ENCODE measurements at regions not wholly inside any gene's neighbourhood (a gene's known extent, or its start where the extent isn't known, plus 50 kb on each side); places are given as distances from the start of the nearest gene placed in this dataset.

DNA sequence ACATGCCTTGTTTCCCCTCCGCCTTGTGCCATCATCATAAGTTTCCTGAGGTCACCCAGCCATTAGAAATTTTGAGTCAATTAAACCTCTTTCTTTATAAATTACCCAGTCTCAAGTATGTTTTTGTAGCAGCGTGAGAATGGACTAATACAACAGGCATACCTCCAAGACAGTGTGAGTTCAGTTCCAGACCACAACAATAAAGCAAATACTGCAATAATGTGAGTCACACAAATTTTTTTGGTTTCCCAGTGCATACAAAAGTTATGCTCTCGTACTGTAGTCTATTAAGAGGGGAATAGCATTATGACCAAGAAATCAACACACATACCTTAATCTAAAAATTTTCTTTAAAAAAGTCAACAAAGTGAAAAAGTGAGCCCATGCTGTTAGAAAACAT, 217.2 kb downstream of the NR4A2 start:
- intact Hi-C loops (cut with DNase I): no loop called here
- no peak for ATAC-seq

DNA sequence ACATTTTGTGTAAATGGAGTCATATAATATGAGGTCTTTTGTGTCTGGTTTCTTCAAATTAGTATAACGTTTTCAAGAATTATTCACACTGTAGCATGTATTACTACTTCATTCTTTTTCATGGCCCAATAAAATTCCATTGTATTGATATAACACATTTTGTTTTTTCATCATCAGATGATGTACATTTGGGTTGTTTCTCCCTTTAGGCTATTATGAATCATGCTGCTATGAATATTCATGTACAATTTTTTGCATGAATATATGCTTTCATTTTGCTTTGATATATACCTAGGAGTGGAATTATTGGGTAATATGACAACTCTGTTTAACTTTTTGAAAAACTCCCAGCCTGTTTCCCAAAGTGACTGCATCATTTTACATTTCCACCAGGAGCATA, 220.2 kb downstream of the NR4A2 start:
- no peaks in the 10 kb centered on the region for H3K27me3 ChIP-seq
- TF ChIP-seq CTCF (IDR thresholded peaks at IDR 0.05) (no peak), POLR2A (IDR thresholded peaks at IDR 0.05) (no peak)
- no peak for DNase-seq
- no peaks in the 10 kb centered on the region for H3K36me3 ChIP-seq
- 70 to 86% (median 74%) methylated on average over 1 of the region's 1 CpG for whole genome bisulfite sequencing, 4 donors
- H3K4me1 ChIP-seq: no peaks in the 10 kb centered on the region
- intact Hi-C loops (cut with DNase I): no loop called here
- no peak overlapping the region for H3K4me3 ChIP-seq
- peaks cover 0 to 3% (median 0%) of the 10 kb centered on the region in 12 donors for H3K9me3 ChIP-seq
- ATAC-seq: no peak
- no peak overlapping the region for H3K27ac ChIP-seq

More for the DNA sequence above, 217.2 kb downstream of the NR4A2 start:
- Histone ChIP-seq H3K4me3 (no peak overlapping the region), H3K27me3 (no peaks in the 10 kb centered on the region), H3K36me3 (no peaks in the 10 kb centered on the region), H3K9me3 (peaks cover 0 to 2% (median 0%) of the 10 kb centered on the region in 12 donors), H3K4me1 (no peaks in the 10 kb centered on the region), H3K27ac (no peak overlapping the region)
- no peak for TF ChIP-seq POLR2A (IDR thresholded peaks at IDR 0.05)
- TF ChIP-seq CTCF (IDR thresholded peaks at IDR 0.05): no peak
- 75 to 87% (median 78%) methylated on average over 3 of the region's 3 CpGs for WGBS, 4 donors
- no peak for DNase-seq

DNA sequence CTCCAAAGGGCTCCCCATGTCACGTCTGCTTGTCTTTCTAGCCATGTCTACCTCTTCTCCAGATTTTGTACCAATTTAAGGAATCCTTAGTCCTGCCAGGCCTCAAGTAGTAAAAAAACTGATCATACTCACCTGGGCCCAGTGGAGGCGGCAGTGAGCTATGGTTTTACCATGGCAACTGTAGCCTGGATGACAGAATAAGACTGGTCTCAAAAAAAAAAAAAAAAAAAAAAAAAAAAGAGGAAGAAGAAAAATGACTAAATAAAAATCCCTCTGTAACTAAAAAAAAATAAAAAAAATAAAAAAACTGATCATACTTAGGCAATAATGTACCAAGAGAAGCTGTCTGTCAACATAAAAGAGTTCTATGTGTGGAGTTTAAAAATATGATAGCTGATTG, 221.6 kb downstream of the NR4A2 start:
- Histone ChIP-seq H3K27me3 (no peaks in the 10 kb centered on the region), H3K27ac (no peak overlapping the region), H3K9me3 (peaks cover 0 to 3% (median 0%) of the 10 kb centered on the region in 12 donors), H3K4me3 (no peak overlapping the region), H3K4me1 (no peaks in the 10 kb centered on the region), H3K36me3 (no peaks in the 10 kb centered on the region)
- DNase-seq (no peak), ATAC-seq (no peak)
- intact Hi-C loops (cut with DNase I): no loop called here
- WGBS, 4 donors: 44 to 58% (median 46%) methylated on average over 2 of the region's 2 CpGs
- TF ChIP-seq CTCF (IDR thresholded peaks at IDR 0.05): peak in 2 of 12 donors; percentile 10 to 12
- no peak for TF ChIP-seq POLR2A (IDR thresholded peaks at IDR 0.05)

DNA sequence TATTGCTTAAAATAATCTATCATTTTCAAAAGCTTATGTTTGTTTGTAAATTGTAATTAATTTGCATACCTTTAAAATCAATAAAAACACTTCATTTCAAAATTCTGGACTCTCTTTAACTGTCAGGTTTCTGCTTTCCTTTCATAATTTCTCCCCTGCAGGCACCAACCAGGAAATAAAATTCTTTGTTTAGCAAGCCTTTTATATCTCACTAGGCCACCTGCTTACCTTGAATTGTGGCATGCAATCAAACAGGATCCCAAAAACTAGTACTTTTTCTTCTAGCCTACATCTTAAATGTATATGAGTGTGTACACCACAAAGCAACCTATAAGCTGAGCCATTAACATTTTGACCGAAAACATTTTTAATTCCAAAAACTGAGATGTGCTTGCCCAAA, 233.1 kb downstream of the NR4A2 start:
- H3K9me3 ChIP-seq: peaks cover 0 to 10% (median 0%) of the 10 kb centered on the region in 12 donors
- no peak for DNase-seq

More for the DNA sequence above, 233.1 kb downstream of the NR4A2 start:
- ATAC-seq: no peak
- intact Hi-C loops (cut with DNase I): no loop called here
- H3K4me1 ChIP-seq: no peaks in the 10 kb centered on the region
- H3K4me3 ChIP-seq: no peak overlapping the region
- H3K36me3 ChIP-seq: no peaks in the 10 kb centered on the region
- H3K27ac ChIP-seq: no peak overlapping the region
- TF ChIP-seq POLR2A (IDR thresholded peaks at IDR 0.05) (no peak), CTCF (IDR thresholded peaks at IDR 0.05) (no peak)
- WGBS, 4 donors: 93 to 100% (median 98%) methylated on average over 1 of the region's 1 CpG
- no peaks in the 10 kb centered on the region for H3K27me3 ChIP-seq

Data from heart left ventricle (tissue), 16 donors.